HL-60 (cell line): ENCODE measurements at regions not wholly inside any gene's neighbourhood (a gene's known extent, or its start where the extent isn't known, plus 50 kb on each side); places are given as distances from the start of the nearest gene placed in this dataset.

ENCODE experiments used
- GABPA ChIP-seq: IDR thresholded peaks from 2 replicates; pipeline ENCODE4 v1.6.1; 2012; ENCODE audit warnings: low read depth
- POLR2AphosphoS5 ChIP-seq: IDR thresholded peaks from 2 replicates; pipeline ENCODE4 v1.6.1; 2012; ENCODE audit warnings: low read depth
- TF ChIP-seq, protein P1 (sequence below): IDR thresholded peaks from one replicate; pipeline ENCODE4 v1.5.1; 2011; ENCODE audit warnings: low read length, control low read depth, inconsistent platforms; ENCODE audit not compliant: insufficient read depth
- TF ChIP-seq, protein P2 (sequence below): IDR thresholded peaks from 2 replicates; pipeline ENCODE4 v1.6.1; 2012; ENCODE audit warnings: low read depth; ENCODE audit not compliant: insufficient replicate concordance

DNA sequence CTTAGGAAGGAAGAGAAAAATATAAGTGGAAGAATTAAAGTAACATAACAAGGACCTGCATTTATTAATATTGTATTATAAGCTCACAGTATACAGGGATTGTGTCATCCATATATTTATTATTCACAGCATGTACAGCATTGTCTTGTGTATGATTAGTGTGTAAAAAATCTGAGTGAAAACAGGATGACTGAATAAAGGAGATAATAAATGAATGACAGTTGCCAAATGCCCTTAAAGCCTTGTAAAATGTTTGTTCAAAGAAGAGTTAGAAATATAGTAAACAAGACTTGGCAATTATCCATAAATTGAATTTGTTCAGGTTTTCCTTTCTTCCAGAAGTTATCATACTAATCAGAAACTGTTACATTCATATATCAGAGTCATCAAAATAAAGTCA is 172.7 kb downstream of the BTC start:
- TF ChIP-seq, protein P1, sequence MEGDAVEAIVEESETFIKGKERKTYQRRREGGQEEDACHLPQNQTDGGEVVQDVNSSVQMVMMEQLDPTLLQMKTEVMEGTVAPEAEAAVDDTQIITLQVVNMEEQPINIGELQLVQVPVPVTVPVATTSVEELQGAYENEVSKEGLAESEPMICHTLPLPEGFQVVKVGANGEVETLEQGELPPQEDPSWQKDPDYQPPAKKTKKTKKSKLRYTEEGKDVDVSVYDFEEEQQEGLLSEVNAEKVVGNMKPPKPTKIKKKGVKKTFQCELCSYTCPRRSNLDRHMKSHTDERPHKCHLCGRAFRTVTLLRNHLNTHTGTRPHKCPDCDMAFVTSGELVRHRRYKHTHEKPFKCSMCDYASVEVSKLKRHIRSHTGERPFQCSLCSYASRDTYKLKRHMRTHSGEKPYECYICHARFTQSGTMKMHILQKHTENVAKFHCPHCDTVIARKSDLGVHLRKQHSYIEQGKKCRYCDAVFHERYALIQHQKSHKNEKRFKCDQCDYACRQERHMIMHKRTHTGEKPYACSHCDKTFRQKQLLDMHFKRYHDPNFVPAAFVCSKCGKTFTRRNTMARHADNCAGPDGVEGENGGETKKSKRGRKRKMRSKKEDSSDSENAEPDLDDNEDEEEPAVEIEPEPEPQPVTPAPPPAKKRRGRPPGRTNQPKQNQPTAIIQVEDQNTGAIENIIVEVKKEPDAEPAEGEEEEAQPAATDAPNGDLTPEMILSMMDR: no peak
- TF ChIP-seq, protein P2, sequence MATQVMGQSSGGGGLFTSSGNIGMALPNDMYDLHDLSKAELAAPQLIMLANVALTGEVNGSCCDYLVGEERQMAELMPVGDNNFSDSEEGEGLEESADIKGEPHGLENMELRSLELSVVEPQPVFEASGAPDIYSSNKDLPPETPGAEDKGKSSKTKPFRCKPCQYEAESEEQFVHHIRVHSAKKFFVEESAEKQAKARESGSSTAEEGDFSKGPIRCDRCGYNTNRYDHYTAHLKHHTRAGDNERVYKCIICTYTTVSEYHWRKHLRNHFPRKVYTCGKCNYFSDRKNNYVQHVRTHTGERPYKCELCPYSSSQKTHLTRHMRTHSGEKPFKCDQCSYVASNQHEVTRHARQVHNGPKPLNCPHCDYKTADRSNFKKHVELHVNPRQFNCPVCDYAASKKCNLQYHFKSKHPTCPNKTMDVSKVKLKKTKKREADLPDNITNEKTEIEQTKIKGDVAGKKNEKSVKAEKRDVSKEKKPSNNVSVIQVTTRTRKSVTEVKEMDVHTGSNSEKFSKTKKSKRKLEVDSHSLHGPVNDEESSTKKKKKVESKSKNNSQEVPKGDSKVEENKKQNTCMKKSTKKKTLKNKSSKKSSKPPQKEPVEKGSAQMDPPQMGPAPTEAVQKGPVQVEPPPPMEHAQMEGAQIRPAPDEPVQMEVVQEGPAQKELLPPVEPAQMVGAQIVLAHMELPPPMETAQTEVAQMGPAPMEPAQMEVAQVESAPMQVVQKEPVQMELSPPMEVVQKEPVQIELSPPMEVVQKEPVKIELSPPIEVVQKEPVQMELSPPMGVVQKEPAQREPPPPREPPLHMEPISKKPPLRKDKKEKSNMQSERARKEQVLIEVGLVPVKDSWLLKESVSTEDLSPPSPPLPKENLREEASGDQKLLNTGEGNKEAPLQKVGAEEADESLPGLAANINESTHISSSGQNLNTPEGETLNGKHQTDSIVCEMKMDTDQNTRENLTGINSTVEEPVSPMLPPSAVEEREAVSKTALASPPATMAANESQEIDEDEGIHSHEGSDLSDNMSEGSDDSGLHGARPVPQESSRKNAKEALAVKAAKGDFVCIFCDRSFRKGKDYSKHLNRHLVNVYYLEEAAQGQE: no peak
- no peak for TF ChIP-seq POLR2AphosphoS5
- TF ChIP-seq GABPA: no peak
